ENCODE measurements at regions not wholly inside any gene's neighbourhood (a gene's known extent, or its start where the extent isn't known, plus 50 kb on each side); places are given as distances from the start of the nearest gene placed in this dataset.

GRCh38 chr9:7578951-7579350, 220.6 kb downstream of the DMAC1 start:
- Histone ChIP-seq H3K9me3 (ENCODE audit: low read length) (no peaks in the 10 kb centered on the region), H2AFZ (ENCODE audit: low read length) (no peak overlapping the region), H3K9me2 (ENCODE audit: insufficient read depth, low read length) (no peaks in the 10 kb centered on the region), H3K36me3 (ENCODE audit: insufficient read depth, low read length) (no peaks in the 10 kb centered on the region), H3K79me2 (ENCODE audit: insufficient read depth, low read depth, low read length) (no peaks in the 10 kb centered on the region), H4K20me1 (ENCODE audit: insufficient read depth, low read length) (no peaks in the 10 kb centered on the region), H3K4me1 (ENCODE audit: insufficient read depth, low read length, poor library complexity, severe bottlenecking) (no peaks in the 10 kb centered on the region), H3K4me3 (ENCODE audit: low read depth, low read length, poor library complexity, severe bottlenecking) (no peak overlapping the region), H3K27ac (ENCODE audit: low read depth, low read length, poor library complexity, severe bottlenecking) (no peak overlapping the region), H3K4me2 (ENCODE audit: low read length) (no peak overlapping the region)
- POLR2A ChIA-PET = no interaction called here
- intact Hi-C loops (cut with micrococcal nuclease; ENCODE audit: unreplicated experiment) = no loop called here
- no peak for DNase-seq (ENCODE audit: low spot score)
- CTCF ChIA-PET (ENCODE audit: unreplicated experiment) = no interaction called here
- no TSS peak for BruUV-seq (replicated peaks)
- no peak for TF ChIP-seq EZH2phosphoT487 (IDR thresholded peaks at IDR 0.05; ENCODE audit: borderline replicate concordance, low read depth, low read length)
- TF ChIP-seq, protein P1, sequence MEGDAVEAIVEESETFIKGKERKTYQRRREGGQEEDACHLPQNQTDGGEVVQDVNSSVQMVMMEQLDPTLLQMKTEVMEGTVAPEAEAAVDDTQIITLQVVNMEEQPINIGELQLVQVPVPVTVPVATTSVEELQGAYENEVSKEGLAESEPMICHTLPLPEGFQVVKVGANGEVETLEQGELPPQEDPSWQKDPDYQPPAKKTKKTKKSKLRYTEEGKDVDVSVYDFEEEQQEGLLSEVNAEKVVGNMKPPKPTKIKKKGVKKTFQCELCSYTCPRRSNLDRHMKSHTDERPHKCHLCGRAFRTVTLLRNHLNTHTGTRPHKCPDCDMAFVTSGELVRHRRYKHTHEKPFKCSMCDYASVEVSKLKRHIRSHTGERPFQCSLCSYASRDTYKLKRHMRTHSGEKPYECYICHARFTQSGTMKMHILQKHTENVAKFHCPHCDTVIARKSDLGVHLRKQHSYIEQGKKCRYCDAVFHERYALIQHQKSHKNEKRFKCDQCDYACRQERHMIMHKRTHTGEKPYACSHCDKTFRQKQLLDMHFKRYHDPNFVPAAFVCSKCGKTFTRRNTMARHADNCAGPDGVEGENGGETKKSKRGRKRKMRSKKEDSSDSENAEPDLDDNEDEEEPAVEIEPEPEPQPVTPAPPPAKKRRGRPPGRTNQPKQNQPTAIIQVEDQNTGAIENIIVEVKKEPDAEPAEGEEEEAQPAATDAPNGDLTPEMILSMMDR (conservative IDR thresholded peaks at IDR 0.05; ENCODE audit: low read length) = no peak

DNA sequence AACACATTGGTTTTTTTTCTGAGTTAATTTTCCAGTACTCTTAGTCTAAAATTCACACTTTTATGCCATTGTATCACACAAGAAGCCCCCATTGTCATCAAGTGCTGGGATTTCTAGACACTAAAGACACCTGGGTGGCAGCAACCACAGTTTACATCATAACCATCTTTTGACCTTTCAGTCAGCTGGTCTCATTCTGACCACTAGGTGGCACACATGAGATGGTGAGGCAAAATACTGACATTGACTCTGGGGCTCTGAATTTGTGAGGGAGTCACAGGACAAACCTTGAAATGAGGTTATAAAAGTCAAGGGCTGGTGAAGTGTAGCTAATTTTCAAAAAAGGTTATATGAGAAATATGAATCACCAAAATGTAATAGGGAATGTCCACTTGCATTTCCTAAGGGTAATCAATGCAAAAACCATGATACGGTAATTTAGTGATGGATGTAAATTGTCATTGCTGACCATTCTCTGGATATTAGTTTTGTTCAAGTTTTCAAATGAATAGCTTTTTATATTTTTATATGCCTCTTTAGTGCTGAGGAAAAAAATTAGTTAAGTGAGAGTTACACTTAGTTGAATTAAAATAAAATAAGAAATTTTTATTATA, 229.4 kb downstream of the DMAC1 start:
- intact Hi-C loops (cut with micrococcal nuclease; ENCODE audit: unreplicated experiment) = no loop called here
- ChIA-PET POLR2A (no interaction called here), CTCF (ENCODE audit: unreplicated experiment) (no interaction called here)
- BruUV-seq (replicated peaks) = no TSS peak
- Histone ChIP-seq H3K4me1 (ENCODE audit: insufficient read depth, low read length, poor library complexity, severe bottlenecking) (no peaks in the 10 kb centered on the region), H4K20me1 (ENCODE audit: insufficient read depth, low read length) (no peaks in the 10 kb centered on the region), H3K4me2 (ENCODE audit: low read length) (no peak overlapping the region), H3K27ac (ENCODE audit: low read depth, low read length, poor library complexity, severe bottlenecking) (no peak overlapping the region), H3K9me3 (ENCODE audit: low read length) (no peaks in the 10 kb centered on the region), H3K79me2 (ENCODE audit: insufficient read depth, low read depth, low read length) (no peaks in the 10 kb centered on the region), H3K9me2 (ENCODE audit: insufficient read depth, low read length) (no peaks in the 10 kb centered on the region), H2AFZ (ENCODE audit: low read length) (no peak overlapping the region), H3K36me3 (ENCODE audit: insufficient read depth, low read length) (no peaks in the 10 kb centered on the region), H3K4me3 (ENCODE audit: low read depth, low read length, poor library complexity, severe bottlenecking) (no peak overlapping the region)
- no peak for TF ChIP-seq EZH2phosphoT487 (IDR thresholded peaks at IDR 0.05; ENCODE audit: borderline replicate concordance, low read depth, low read length)
- TF ChIP-seq, protein P1 (conservative IDR thresholded peaks at IDR 0.05; ENCODE audit: low read length) = peak; percentile 94
- DNase-seq (ENCODE audit: low spot score) = peak; percentile 65

GRCh38 chr9:7567687-7568086, 231.9 kb downstream of the DMAC1 start:
- no TSS peak for BruUV-seq (replicated peaks)
- no peaks in the 10 kb centered on the region for H3K36me3 ChIP-seq (ENCODE audit: insufficient read depth, low read length)
- no peaks in the 10 kb centered on the region for H3K9me3 ChIP-seq (ENCODE audit: low read length)
- ChIA-PET POLR2A (no interaction called here), CTCF (ENCODE audit: unreplicated experiment) (no interaction called here)
- no peaks in the 10 kb centered on the region for H4K20me1 ChIP-seq (ENCODE audit: insufficient read depth, low read length)
- H3K4me1 ChIP-seq (ENCODE audit: insufficient read depth, low read length, poor library complexity, severe bottlenecking) = no peaks in the 10 kb centered on the region
- H3K4me3 ChIP-seq (ENCODE audit: low read depth, low read length, poor library complexity, severe bottlenecking) = no peak overlapping the region
- no peak overlapping the region for H2AFZ ChIP-seq (ENCODE audit: low read length)
- intact Hi-C loops (cut with micrococcal nuclease; ENCODE audit: unreplicated experiment) = no loop called here
- no peak overlapping the region for H3K27ac ChIP-seq (ENCODE audit: low read depth, low read length, poor library complexity, severe bottlenecking)
- no peaks in the 10 kb centered on the region for H3K79me2 ChIP-seq (ENCODE audit: insufficient read depth, low read depth, low read length)
- no peak for DNase-seq (ENCODE audit: low spot score)
- TF ChIP-seq, protein P1 (conservative IDR thresholded peaks at IDR 0.05; ENCODE audit: low read length) = no peak
- no peak for TF ChIP-seq EZH2phosphoT487 (IDR thresholded peaks at IDR 0.05; ENCODE audit: borderline replicate concordance, low read depth, low read length)
- H3K4me2 ChIP-seq (ENCODE audit: low read length) = no peak overlapping the region
- no peaks in the 10 kb centered on the region for H3K9me2 ChIP-seq (ENCODE audit: insufficient read depth, low read length)
